Glomerular visceral epithelial cell (primary cell): ENCODE measurements at regions not wholly inside any gene's neighbourhood (a gene's known extent, or its start where the extent isn't known, plus 50 kb on each side); places are given as distances from the start of the nearest gene placed in this dataset.
A peak's percentile ranks its signal among the peaks of the same experiment; 100 is the strongest.
"Not testable (repeated sequence)": the region's sequence is repeated elsewhere in the genome, so short reads cannot be mapped to it uniquely, and the experiment has no call there.

ENCODE experiments used
- DNase-seq: peaks from one replicate; pipeline ENCODE4 v3.0.0-alpha.2; 2016; ENCODE audit errors: extremely low spot score

GRCh38 chr7:138316421-138317043 is 143.5 kb upstream of the TRIM24 start:
- peak; percentile 93 for DNase-seq

- no peak for DNase-seq
These were observed 142.9 kb upstream of the TRIM24 start for GRCh38 chr7:138317044-138317596.

DNA sequence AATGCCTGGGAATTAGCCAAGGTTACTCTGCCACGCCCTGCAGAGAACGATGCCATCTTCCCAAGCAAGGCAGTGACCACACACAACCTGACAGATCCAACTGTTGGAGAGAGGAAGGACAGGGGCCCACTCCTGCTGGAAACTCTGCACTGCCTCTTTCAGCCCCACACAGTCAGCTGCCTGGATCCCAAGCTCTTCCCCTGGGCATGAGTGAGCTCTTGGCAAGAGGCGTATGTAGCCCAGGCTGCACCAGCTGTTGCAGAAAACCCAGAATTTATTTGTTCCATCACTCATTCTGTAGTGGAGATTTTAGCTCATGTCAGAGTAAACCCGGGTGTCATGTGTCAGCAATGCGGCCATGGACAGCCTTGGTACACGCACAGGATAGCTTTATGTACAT is 135.1 kb upstream of the TRIM24 start:
- DNase-seq: no peak

DNA sequence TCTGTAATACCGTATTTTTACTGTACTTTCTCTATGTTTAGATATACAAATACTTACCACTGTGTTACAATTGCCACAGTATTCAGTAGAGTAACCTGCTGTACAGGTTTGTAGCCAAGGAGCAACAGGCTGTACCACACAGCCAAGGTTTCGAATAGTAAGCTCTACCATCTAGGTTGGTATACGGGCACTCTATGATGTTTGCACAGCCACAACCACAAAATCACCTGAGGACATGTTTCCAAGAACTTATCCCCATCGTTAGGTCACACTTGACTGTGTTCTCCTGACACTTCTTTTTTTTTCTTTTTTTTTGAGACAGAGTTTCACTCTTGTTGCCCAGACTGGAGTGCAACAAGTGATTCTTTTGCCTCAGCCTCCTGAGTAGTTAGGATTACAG is 134.6 kb upstream of the TRIM24 start:
- DNase-seq: no peak

DNA sequence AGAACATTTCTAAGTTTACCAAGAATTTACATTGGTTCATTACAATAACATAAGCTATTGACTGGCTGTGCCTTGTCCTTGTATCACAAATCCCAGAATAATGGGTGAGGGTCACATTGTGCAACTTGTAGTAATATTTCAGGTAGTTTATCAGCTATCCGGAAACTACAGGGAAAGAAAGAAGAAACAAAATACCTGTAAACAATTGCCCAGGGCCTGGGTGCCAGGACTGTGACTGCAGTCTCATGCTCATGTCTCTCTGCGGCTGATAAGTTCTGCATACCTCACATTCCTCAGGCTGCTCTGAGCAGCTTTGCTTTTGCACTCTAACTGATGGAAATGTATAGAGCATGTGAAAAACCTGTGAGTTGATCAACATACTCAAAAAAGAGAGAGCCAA is 131.8 kb upstream of the TRIM24 start:
- DNase-seq: peak; percentile 46

GRCh38 chr7:138332850-138333249 is 127.2 kb upstream of the TRIM24 start:
- not testable (repeated sequence) for DNase-seq

DNA sequence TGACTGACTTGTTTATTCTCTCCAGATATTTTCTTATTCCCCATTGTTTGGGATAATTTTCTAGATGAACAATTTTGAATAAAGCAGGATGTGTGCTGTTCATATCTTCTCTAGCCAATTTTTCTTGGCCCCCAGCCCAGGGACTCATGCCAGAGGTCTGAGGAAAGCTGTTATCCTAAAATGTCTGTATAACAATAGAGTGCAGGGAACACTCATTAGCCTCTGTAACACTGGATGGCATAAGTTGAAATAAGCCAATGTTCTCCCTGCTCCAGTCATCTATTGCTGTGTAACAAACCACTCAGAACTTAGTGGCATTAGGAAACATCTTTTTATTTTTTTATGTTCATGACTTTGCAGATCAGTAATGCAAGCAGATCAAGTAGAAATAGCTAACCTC is 121.7 kb upstream of the TRIM24 start:
- DNase-seq: peak; percentile 79

GRCh38 chr7:138339229-138339628 is 120.8 kb upstream of the TRIM24 start:
- DNase-seq: not testable (repeated sequence)

DNA sequence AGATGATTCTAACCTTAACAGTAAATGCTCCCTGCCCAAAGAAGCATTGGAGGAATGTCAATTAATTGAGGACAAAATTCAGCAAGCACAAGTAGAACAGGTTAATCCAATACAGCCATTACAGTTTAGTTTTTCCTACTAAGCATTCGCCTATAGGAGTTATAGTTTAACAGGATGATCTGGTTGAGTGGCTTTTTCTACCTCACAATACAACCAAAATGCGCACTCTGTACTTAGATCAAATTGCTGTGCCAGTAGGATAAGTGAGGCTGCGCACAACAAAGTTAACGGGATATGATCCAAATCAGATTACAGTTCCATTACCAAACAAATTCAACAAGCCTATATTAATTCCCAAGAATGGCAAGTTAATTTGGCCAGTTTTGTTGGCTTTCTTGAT is 117.1 kb upstream of the TRIM24 start:
- DNase-seq: no peak

DNA sequence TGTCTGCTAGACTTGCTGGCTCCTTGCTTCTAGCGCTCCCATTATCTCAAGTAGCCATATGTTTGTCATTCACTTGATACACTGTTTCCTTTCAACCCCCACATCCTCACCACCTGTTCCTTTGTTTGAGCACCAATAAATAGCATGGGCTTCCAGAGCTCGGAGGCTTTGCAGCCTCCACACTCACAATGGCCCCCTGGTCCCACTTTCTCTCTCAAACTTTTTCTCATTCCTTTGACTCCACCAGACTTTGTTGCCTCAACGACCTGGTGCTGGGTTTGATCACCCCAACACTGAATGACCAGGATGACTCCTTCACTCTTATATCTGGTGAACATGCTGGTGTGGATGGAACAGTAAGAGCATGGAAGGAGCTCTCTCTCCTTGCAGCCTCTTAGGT is 114.5 kb upstream of the TRIM24 start:
- DNase-seq: no peak

DNA sequence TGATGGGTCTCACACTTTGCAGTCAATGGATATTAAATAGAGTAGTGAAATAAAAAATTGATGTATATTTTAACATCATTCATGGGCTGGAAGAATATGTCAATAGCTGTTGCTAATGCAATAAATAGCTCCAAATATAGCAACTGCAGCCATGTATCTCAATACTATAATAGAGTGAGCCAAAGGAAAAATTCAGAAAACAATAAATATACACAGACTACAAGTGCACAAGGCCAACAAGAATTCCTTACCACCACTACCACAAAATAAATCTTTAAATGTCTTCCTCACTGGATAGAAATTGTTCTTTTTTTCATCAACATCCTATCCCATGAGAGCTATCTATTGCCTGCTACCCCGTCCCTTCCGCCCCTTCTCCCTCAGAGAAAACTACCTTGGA is 113.1 kb upstream of the TRIM24 start:
- DNase-seq: no peak

- DNase-seq: no peak
These were observed 110.0 kb upstream of the TRIM24 start for GRCh38 chr7:138349841-138350700.

DNA sequence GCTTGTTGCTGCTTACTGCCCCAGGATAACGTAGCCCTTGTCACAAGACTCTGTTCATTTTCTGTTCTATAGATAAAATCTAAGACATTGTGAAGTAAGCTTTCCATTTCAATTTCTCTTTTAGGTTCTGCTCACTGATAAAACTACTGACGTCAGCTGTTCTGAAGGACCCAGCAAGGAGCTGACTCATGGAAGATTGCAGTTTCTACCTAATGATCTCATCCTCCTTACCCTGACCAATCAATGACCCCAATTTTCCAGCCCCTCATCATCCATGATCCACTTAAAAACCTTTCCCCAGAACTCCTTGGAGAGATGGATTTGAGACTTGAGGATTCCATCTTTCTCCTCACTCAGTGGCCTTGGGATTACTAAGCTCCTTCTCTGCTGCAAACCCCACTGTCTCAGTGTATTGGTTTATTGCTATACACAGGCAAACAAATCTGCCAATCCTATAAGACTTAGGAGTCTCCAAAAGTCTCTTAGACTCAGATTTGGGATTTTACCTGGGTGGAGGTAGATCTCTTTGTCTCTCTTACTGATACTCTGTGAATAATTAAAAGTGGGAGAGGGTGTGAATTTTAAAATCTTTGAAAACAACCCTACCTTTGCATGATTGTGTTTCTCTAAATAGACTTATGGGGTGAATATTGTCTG is 109.2 kb upstream of the TRIM24 start:
- DNase-seq: no peak

DNA sequence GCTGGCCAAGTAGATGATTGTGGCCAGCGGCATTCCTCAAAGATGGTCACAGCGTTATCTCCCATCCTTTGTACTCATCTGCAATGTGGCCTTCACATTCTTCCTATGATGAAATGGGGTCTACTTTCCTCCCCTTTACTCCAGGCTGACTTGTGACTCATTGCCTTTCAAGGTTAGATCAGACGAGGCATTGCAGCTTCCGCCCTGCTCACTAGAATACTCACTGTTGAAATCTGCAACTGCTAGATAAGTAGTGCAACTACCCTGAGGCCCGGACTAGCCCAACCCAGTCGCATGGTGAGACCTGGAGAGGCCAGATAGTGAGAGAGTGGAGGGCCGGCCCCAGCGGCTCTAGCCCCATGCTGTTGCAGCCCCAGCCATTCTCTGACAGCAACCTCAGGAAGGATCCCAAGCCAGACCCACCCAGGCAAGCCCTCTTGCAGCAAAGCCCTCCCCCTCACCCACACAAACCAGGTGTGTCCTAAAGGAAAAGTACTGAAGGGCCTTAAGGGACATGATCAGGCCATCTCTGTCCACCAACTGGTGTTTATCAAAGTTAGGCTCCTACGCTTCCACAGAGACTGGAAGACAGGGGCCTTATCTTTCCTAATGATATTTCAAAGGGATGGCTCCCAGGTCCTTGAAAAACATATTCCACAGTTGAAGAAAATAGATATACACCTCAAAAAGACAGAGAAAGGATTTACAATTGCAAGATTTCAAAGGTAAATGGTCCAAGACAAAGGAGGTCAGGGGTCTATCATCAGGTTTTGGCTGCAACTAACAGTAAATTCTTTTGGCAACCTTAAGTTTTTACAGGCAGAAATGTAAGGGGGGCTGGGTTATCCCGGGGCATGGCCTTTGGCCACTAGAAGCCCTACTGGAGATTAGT is 107.2 kb upstream of the TRIM24 start:
- no peak for DNase-seq

DNA sequence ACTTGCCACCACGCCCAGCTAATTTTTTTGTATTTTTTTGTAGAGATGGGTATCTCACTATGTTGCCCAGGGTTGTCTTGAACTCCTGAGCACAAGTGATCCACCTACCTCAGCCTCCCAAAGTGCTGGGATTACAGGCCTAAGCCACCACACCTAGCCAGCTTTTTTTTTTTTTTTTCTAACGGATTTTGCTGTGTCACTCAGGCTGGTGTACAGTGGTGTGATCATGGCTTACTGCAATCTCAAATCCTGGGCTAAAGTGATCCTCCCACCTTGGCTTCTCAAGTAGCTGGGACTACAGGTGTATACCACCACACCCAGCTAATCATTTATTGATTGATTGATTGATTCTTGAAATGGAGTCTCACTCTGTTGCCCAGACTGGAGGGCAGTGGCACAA is 106.0 kb upstream of the TRIM24 start:
- DNase-seq: no peak

GRCh38 chr7:138355254-138355653 is 104.8 kb upstream of the TRIM24 start:
- DNase-seq: no peak

DNA sequence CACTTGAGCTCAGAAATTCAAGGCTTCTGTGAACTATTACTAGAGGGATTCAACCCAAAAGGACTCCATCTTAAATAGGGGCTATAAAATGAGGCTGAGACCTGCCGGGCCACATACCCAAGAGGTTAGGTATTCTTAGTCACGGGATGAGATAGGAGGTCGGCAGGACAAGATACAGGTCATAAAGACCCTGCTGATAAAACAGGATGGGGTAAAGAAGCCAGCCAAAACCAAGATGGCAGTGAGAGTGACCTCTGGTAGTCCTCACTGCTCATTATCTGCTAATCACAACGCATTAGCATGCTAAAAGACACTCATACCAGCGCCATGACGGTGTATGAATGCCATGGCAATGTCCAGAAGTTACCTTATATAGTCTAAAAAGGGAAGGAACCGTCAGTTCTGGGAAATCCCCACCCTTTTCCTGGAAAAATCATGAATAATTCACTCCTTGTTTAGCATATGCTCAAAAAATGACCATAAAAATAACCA is 101.2 kb upstream of the TRIM24 start:
- no peak for DNase-seq

- DNase-seq: no peak
These were observed 100.0 kb upstream of the TRIM24 start for GRCh38 chr7:138359870-138360559.

DNA sequence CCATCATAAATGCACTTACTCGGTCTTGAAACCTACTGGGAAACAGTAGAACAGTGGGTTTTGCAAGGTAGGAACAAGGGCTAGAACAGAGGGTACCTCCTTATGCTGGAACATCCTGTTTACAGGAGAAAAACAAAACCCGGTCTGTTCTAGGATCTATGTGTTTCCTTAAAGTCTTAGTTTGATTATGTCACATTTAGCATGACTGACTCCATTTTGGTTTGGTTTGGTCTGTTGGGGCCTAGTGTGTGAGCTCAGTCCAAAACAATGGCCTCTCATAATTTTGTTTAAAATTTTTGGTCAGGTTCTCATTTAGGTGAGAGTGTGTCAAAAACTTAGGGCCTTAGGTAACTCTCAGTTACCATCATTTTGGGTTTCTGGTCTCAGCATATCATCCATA is 96.3 kb upstream of the TRIM24 start:
- DNase-seq: no peak

- DNase-seq: not testable (repeated sequence)
These were observed 93.9 kb upstream of the TRIM24 start for GRCh38 chr7:138366137-138366536.

- not testable (repeated sequence) for DNase-seq
These were observed 93.4 kb upstream of the TRIM24 start for GRCh38 chr7:138366676-138367075.
